ENCODE measurements at regions not wholly inside any gene's neighbourhood (a gene's known extent, or its start where the extent isn't known, plus 50 kb on each side); places are given as distances from the start of the nearest gene placed in this dataset.

GRCh38 chr6:14550410-14550809, 432.8 kb downstream of the CD83 start:
- TF ChIP-seq GATA2 (IDR thresholded peaks at IDR 0.05; ENCODE audit: low read depth, low read length) = no peak
- no peak for TF ChIP-seq GATA3 (IDR thresholded peaks at IDR 0.05; ENCODE audit: low read depth, low read length)
